OCI-LY7 (cell line): ENCODE measurements at regions not wholly inside any gene's neighbourhood (a gene's known extent, or its start where the extent isn't known, plus 50 kb on each side); places are given as distances from the start of the nearest gene placed in this dataset.

Experiments
- BruUV-seq: library from RNA; stranded (reverse); fragments of 400-500 nt; replicated peaks from 2 replicates; lab custom pipeline; 2021; lab: Mats Ljungman, UMichigan
- CTCF ChIA-PET: fragments of 300-600 bp; sonication (Branson Sonifier 250); formaldehyde crosslinking; loops from one replicate; lab custom pipeline; 2022; ENCODE audit warnings: antibody characterized with exemption; ENCODE audit not compliant: unreplicated experiment; lab: Charles Lee
- POLR2A ChIA-PET: fragments of 300-600 bp; sonication (Branson Sonifier 250); formaldehyde crosslinking; loops from one replicate; lab custom pipeline; 2022; ENCODE audit warnings: antibody characterized with exemption; lab: Charles Lee
- DNase-seq: peaks from one replicate; pipeline ENCODE4 v3.0.0-alpha.2; 2015; ENCODE audit warnings: low spot score
- H2AFZ ChIP-seq: fragments of 200-600 bp; sonication (generic), shearing (Covaris generic); 2 replicates; pipeline ENCODE4 v1.6.1; 2014; ENCODE audit warnings: mild to moderate bottlenecking, antibody characterized with exemption, low read length, moderate library complexity
- H3K27ac ChIP-seq: fragments of 200-600 bp; sonication (generic); 2 replicates; pipeline ENCODE4 v1.5.1; 2014; ENCODE audit warnings: mixed run types, low read depth, mild to moderate bottlenecking, moderate library complexity, low read length, inconsistent platforms; ENCODE audit not compliant: poor library complexity, severe bottlenecking
- H3K36me3 ChIP-seq: fragments of 200-600 bp; sonication (generic); 2 replicates; pipeline ENCODE4 v1.6.1; 2014; ENCODE audit warnings: mild to moderate bottlenecking, antibody characterized with exemption, low read length, moderate library complexity, mixed read lengths; ENCODE audit not compliant: insufficient read depth
- H3K4me1 ChIP-seq: fragments of 200-600 bp; sonication (generic); 2 replicates; pipeline ENCODE4 v1.5.1; 2014; ENCODE audit warnings: mild to moderate bottlenecking, low read length; ENCODE audit not compliant: insufficient read depth, poor library complexity, severe bottlenecking
- H3K4me2 ChIP-seq: fragments of 200-600 bp; sonication (generic); 2 replicates; pipeline ENCODE4 v1.6.1; 2014; ENCODE audit warnings: mild to moderate bottlenecking, low read length
- H3K4me3 ChIP-seq: fragments of 200-600 bp; sonication (generic); 2 replicates; pipeline ENCODE4 v1.5.1; 2014; ENCODE audit warnings: mild to moderate bottlenecking, low read depth, low read length; ENCODE audit not compliant: poor library complexity, severe bottlenecking
- H3K79me2 ChIP-seq: fragments of 200-600 bp; sonication (generic); 2 replicates; pipeline ENCODE4 v1.6.1; 2016; ENCODE audit warnings: low read depth, mild to moderate bottlenecking, low read length, moderate library complexity, mixed read lengths; ENCODE audit not compliant: insufficient read depth
- H3K9me2 ChIP-seq: fragments of 200-600 bp; sonication (generic); 2 replicates; pipeline ENCODE4 v1.6.1; 2016; ENCODE audit warnings: mild to moderate bottlenecking, low read length, mixed read lengths; ENCODE audit not compliant: insufficient read depth
- H3K9me3 ChIP-seq: fragments of 200-600 bp; sonication (generic); 2 replicates; pipeline ENCODE4 v1.6.1; 2014; ENCODE audit warnings: mild to moderate bottlenecking, mixed run types, low read length, mixed read lengths
- H4K20me1 ChIP-seq: fragments of 200-600 bp; sonication (generic); 2 replicates; pipeline ENCODE4 v1.6.1; 2014; ENCODE audit warnings: mild to moderate bottlenecking, antibody characterized with exemption, low read length, moderate library complexity, mixed read lengths; ENCODE audit not compliant: insufficient read depth
- CTCF ChIP-seq: fragments of 200-600 bp; sonication (generic); conservative IDR thresholded peaks from 2 replicates; pipeline ENCODE4 v1.5.1; 2014; ENCODE audit warnings: mild to moderate bottlenecking, antibody characterized with exemption, low read length, moderate library complexity, mixed read lengths
- EZH2phosphoT487 ChIP-seq: fragments of 200-600 bp; sonication (generic); IDR thresholded peaks from 2 replicates; pipeline ENCODE4 v1.6.1; 2018; ENCODE audit warnings: low read depth, borderline replicate concordance, mild to moderate bottlenecking, mixed run types, antibody characterized with exemption, low read length, moderate library complexity, mixed read lengths
- intact Hi-C: fragments of 100-400 bp; cut with micrococcal nuclease; formaldehyde crosslinking; loops from one replicate; pipeline ENCODE4 v1.10.0; 2022; ENCODE audit not compliant: unreplicated experiment

- ChIA-PET CTCF (no interaction called here), POLR2A (interaction anchor here (0.7 kb wide), 1 partner anchor 60 kb away, joined by 7 read pairs; no protein-coding TSS in a partner anchor)
- no peak for DNase-seq
- Histone ChIP-seq H3K79me2 (no peaks in the 10 kb centered on the region), H3K9me2 (no peaks in the 10 kb centered on the region), H2AFZ (no peak overlapping the region), H3K27ac (no peak overlapping the region), H3K4me3 (no peak overlapping the region), H3K4me2 (no peak overlapping the region), H3K36me3 (no peaks in the 10 kb centered on the region), H3K4me1 (no peaks in the 10 kb centered on the region), H3K9me3 (no peaks in the 10 kb centered on the region), H4K20me1 (no peaks in the 10 kb centered on the region)
- TF ChIP-seq EZH2phosphoT487, result no peak
- TF ChIP-seq CTCF, result no peak
- BruUV-seq, result no TSS peak
- intact Hi-C loops, result no loop called here
Observed at GRCh38 chr5:103356350-103357091, 98.0 kb downstream of the MACIR start.

- no peaks in the 10 kb centered on the region for H3K9me3 ChIP-seq
- intact Hi-C loops, result no loop called here
- no peaks in the 10 kb centered on the region for H4K20me1 ChIP-seq
- DNase-seq, result no peak
- ChIA-PET CTCF (no interaction called here), POLR2A (no interaction called here)
- H3K4me1 ChIP-seq, result no peaks in the 10 kb centered on the region
- H2AFZ ChIP-seq, result no peak overlapping the region
- H3K4me3 ChIP-seq, result no peak overlapping the region
- H3K36me3 ChIP-seq, result no peaks in the 10 kb centered on the region
- BruUV-seq, result no TSS peak
- no peaks in the 10 kb centered on the region for H3K9me2 ChIP-seq
- H3K27ac ChIP-seq, result no peak overlapping the region
- H3K79me2 ChIP-seq, result no peaks in the 10 kb centered on the region
- H3K4me2 ChIP-seq, result no peak overlapping the region
- no peak for TF ChIP-seq EZH2phosphoT487
- no peak for TF ChIP-seq CTCF
Observed at GRCh38 chr5:103355579-103355978, 97.0 kb downstream of the MACIR start.

GRCh38 chr5:103354446-103354845 lies 95.9 kb downstream of the MACIR start:
- POLR2A ChIA-PET, result no interaction called here
- Histone ChIP-seq H4K20me1 (no peaks in the 10 kb centered on the region), H3K4me2 (no peak overlapping the region), H2AFZ (no peak overlapping the region), H3K79me2 (no peaks in the 10 kb centered on the region), H3K9me2 (no peaks in the 10 kb centered on the region), H3K36me3 (no peaks in the 10 kb centered on the region), H3K27ac (no peak overlapping the region), H3K4me3 (no peak overlapping the region), H3K9me3 (no peaks in the 10 kb centered on the region), H3K4me1 (no peaks in the 10 kb centered on the region)
- CTCF ChIA-PET, result no interaction called here
- DNase-seq, result no peak
- intact Hi-C loops, result no loop called here
- no TSS peak for BruUV-seq
- TF ChIP-seq EZH2phosphoT487, result no peak
